NCI-H2029 (cell line): ENCODE measurements at regions not wholly inside any gene's neighbourhood (a gene's known extent, or its start where the extent isn't known, plus 50 kb on each side); places are given as distances from the start of the nearest gene placed in this dataset.

Source experiments
- DNase-seq: peaks from one replicate; lab custom pipeline; 2025; lab: John Stamatoyannopoulos, UW

GRCh38 chr4:182085051-182085480 is 158.1 kb upstream of the TENM3 start:
- DNase-seq = no peak

DNA sequence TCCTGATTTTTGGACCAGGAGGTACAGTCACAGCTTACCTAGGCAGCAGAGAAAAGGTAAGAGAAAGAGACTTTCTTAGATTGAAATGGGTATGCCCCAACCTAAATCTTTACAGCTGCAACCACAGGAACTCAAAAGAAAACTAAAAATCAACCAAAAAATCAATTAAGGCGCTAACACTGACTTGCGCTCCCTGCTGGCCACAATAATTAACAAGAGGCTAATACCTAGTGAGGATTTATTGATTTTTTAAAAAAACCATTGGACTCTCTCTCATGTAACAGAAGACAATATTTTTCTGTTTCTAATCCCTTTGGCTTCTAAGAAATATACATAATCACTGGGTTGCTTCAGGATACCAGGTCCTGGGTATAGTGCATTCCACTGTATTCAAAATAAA is 153.9 kb upstream of the TENM3 start:
- no peak for DNase-seq

DNA sequence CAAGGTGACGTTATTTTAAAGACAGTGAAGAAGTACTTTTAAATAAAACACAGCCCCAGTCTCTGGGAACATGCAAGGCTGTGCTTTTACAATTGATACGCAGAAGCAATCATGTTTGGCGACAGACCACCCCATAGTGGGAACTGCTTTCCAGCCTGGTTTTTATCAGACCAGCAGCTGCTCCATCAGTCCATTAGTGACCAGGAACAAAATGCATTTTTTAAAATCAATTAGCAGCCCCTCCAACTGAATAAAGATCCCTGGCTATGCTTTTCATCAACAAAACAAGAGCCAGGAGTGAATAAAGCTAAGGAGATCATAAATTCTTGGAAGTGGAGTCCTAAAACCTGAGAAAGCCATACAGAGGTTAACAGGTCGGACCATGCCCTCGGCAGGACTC is 153.0 kb upstream of the TENM3 start:
- DNase-seq = no peak

GRCh38 chr4:182091128-182091527 is 152.1 kb upstream of the TENM3 start:
- no peak for DNase-seq

- no peak for DNase-seq
Observed at GRCh38 chr4:182093431-182093831, 149.8 kb upstream of the TENM3 start.

DNA sequence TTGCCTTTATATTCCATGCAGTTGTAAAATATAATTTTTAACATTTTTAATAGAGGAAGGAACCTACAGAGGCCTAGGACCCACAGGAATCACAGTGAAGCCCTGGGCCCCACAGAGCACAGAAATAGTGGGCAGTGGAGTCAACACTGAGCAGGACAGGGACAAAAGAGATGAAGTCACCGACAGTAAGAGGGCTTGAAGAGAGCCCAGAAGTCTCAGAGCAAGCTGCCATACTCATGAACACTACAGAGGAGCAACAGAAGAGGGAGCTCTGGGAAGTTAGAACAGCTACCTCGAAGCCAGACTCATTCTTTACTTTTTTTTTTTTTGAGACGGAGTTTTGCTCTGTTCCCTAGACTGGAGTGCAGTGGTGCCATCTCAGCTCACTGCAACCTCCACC is 149.3 kb upstream of the TENM3 start:
- DNase-seq = no peak

- DNase-seq = no peak
Observed at GRCh38 chr4:182101618-182102017, 141.6 kb upstream of the TENM3 start.

- no peak for DNase-seq
Observed at GRCh38 chr4:182102576-182102975, 140.6 kb upstream of the TENM3 start.

DNA sequence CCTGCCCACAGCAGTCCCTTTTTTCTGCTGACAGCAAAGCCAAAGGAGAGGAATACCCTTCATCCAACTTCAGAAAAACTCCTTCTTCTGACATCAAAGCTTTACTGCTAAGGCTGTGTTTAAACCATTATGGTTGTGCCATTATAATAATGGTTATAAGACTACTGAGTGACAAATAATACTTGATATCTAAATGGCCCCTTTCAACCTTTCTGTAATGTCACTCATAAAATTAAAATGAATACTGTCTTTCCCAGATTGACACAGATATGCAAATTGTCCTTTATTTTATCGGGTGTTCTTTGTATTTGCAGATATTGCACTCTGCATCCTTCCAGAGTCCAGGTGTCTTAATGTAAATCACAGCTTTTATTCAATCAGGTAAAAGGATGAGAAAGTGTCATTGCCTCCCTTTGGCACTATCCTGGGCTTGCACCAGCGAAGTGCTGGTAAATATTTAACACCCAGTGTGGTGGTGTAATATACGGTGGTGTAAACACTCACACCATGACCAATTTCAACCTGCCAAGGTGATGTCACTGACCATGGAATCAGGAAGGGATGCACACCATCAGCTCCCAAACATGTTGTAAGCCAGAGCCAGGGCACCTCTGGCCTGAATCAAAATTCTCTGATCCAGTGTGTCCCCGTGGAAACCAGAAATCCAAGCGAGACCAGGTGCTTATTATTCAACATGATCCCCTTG is 139.4 kb upstream of the TENM3 start:
- no peak for DNase-seq

GRCh38 chr4:182105416-182105815 is 137.8 kb upstream of the TENM3 start:
- DNase-seq = no peak

GRCh38 chr4:182107931-182108330 is 135.3 kb upstream of the TENM3 start:
- DNase-seq = no peak

GRCh38 chr4:182111586-182111985 is 131.6 kb upstream of the TENM3 start:
- no peak for DNase-seq

DNA sequence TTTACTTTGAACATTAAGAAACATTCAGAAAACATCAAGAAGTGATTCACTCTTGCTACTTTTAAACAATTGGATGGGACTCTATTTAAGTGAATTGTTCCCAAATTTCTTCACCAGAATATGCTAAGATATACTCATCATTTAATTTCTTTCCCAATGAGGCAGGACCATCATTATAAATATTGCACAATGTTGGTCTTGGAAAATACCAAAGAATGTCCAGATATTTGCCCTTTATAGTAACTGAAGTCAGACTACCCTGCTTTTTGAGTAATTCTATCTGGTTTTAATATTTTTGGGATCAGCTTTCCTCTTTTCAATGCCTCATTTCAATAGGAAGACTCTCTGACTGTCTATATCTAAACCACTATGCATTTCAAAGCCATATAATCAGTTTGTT is 129.4 kb upstream of the TENM3 start:
- no peak for DNase-seq

DNA sequence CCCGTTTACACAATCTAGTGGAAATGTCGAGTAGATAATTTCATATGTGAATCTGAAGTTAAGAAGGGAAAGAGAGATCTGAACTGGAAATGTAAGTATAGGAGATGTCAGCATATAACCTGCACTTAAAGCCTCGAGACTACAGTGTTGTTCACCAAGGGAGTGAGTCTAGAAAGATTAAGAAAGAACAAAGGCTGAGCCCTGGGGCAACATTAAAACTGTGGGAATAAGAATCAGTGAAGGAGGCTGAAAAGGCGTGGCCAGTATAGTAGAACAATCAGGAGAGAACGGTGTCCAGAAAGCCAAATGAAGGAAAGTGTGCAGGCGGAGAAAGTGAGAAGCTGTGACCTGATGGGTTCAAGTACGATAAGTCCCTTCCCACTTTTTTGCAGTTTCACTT is 118.8 kb upstream of the TENM3 start:
- DNase-seq = no peak

DNA sequence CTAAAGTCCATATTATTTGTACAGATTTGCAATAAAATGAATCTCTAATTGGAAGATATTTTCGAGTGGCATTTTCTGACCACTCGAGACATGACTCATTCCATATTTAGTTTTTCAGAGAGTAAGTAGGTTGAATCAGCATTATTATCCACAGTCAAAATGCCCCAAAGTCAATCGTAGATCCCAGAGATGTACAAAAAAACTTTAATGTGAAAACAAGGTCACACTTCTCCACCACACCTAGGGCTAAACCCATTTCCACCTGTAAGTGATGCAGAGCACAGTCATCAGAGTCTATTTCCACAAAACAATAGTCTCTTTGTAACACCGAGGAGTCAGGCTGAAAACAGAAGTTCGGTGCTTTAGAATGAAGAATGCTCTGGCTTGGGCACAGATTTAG is 117.1 kb upstream of the TENM3 start:
- DNase-seq = no peak

DNA sequence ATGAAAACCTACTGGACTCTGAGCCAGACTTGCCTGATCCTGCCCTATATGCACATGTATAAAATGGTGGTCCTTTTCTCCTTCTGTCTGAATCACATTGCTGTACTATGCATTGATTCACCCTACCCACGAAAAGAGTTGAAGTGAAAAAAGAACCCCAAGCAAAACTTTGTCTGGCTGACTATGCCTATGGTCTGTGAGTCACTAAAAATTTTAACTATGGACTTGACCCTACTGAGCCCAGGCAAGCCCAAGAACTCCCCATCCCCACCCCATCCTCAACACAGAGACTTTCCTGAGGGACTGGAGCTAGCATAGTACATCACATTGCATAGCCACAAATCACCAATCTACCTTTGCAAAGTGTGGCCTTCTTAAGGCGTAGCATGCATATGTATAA is 116.6 kb upstream of the TENM3 start:
- no peak for DNase-seq

DNA sequence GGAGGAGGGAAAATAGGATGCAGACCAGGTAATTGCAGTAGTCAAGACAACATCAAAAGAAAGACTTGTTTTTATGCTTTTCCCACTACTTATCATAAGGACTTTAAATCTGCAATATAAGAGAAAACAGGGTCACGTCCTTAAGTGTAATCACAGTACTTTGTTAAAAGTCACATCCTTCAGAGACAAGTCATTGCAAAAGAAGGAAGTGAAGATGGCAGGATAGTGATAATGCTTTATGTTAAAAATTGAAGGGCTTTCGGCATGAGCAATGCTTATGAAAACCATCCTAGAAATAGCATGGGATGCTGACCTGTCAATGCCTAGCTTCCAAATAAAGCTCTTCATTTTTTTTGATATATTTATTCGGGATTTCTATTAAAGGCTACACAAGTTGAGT is 110.2 kb upstream of the TENM3 start:
- DNase-seq = no peak

- DNase-seq = no peak
Observed at GRCh38 chr4:182134261-182134660, 108.9 kb upstream of the TENM3 start.

- no peak for DNase-seq
Observed at GRCh38 chr4:182136201-182136600, 107.0 kb upstream of the TENM3 start.

DNA sequence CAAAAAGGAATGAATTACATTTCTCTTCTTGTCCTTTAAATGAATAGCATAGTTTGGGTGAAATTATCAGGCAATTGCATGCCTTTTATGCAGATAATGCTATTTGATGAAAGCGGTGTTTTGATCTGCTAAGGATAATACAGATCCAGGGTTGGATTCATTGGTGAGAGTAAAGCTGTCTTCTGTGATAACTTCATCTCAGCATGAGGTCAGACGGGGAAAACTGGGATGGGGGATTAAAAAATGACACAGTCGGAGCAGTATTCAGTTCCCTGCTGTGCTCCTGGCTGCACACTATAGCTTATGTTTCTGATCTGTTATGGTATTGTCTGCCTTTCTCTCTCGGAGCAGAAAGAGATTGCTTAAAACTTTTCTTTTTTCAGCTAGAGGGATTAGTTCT is 105.9 kb upstream of the TENM3 start:
- no peak for DNase-seq

GRCh38 chr4:182139491-182139890 is 103.7 kb upstream of the TENM3 start:
- no peak for DNase-seq

- no peak for DNase-seq
Observed at GRCh38 chr4:182140547-182140946, 102.7 kb upstream of the TENM3 start.

- DNase-seq = no peak
Observed at GRCh38 chr4:182141061-182141460, 102.1 kb upstream of the TENM3 start.
